ENCODE measurements at regions not wholly inside any gene's neighbourhood (a gene's known extent, or its start where the extent isn't known, plus 50 kb on each side); places are given as distances from the start of the nearest gene placed in this dataset.

DNA sequence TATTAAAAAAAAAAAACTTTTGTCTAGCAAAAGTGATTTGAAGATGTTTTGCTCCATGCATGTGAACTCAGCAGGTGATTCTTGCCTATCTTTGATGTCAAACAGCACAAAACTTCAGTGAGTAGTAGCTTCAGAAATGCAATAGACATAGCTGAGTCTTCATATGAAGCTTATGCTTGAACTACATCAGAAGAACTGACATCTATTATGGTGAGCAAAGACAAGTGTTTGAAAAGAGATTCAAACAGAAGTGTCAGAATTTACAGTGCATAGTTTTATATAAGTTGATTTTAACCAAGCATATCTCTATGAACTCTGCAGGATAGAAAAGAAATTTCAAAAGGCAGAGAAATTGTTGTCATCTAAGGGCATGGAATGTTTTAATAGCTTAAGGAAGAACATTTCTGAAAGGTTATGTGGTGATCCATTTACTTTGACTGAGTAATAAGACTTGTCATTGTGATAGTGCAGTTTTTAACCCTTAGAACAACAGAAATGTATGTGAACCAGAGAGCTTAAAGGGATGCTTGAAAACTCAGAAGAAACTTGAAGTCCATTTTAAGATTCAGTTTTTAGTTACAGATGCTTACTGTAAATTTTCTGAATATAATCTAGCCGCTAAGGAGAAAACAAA lies 351.4 kb downstream of the MDFIC start:
- TF ChIP-seq CTCF (conservative IDR thresholded peaks at IDR 0.05; ENCODE audit: low read depth, low read length) (no peak), EZH2 (IDR thresholded peaks at IDR 0.05; ENCODE audit: borderline replicate concordance, low read depth, low read length, poor library complexity, severe bottlenecking) (no peak)

Data from A673 (cell line).